Gastrocnemius medialis (tissue), 4 donors: ENCODE measurements at regions not wholly inside any gene's neighbourhood (a gene's known extent, or its start where the extent isn't known, plus 50 kb on each side); places are given as distances from the start of the nearest gene placed in this dataset.

Experiments
- POLR2A ChIP-seq, 2 donors: fragments of 450-650 bp; IDR thresholded peaks; one replicate each; pipeline ENCODE4 v1.6.1; 2017; ENCODE audit warnings: antibody characterized with exemption in 2 of 2, mild to moderate bottlenecking in 2 of 2, moderate library complexity in 2 of 2
- TF ChIP-seq, protein P1 (sequence below), 5 experiments: fragments of 450-650 bp in 3 of 5; fragments of 200-600 bp in 2 of 5; sonication (generic) in 2 of 5; IDR thresholded peaks in 4 of 5; conservative IDR thresholded peaks in 1 of 5; 1 replicate in 4 of 5; 2 replicates in 1 of 5; pipeline ENCODE4 v1.5.1; 2016 to 2019; ENCODE audit warnings: antibody characterized with exemption in 5 of 5, mild to moderate bottlenecking in 3 of 5, moderate library complexity in 3 of 5

DNA sequence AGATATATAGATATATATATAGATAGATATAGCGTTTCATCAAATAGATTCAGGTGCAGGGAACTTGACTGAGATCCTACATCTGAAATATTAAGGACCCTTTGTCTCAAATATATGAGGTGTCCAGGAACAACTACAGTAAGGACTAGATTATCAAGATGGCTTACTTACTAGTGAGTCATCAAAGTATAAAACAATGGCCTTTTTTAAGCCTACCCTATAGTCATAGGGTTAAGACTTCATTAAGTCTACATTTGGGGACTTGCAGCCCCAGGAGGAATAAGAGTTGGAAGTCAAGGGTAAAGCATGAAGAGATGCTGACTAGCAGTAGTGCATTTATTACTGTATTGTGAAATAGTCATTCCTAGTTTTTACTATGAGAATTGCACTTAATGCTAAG lies 1023.4 kb downstream of the CDH11 start:
- TF ChIP-seq, protein P1, sequence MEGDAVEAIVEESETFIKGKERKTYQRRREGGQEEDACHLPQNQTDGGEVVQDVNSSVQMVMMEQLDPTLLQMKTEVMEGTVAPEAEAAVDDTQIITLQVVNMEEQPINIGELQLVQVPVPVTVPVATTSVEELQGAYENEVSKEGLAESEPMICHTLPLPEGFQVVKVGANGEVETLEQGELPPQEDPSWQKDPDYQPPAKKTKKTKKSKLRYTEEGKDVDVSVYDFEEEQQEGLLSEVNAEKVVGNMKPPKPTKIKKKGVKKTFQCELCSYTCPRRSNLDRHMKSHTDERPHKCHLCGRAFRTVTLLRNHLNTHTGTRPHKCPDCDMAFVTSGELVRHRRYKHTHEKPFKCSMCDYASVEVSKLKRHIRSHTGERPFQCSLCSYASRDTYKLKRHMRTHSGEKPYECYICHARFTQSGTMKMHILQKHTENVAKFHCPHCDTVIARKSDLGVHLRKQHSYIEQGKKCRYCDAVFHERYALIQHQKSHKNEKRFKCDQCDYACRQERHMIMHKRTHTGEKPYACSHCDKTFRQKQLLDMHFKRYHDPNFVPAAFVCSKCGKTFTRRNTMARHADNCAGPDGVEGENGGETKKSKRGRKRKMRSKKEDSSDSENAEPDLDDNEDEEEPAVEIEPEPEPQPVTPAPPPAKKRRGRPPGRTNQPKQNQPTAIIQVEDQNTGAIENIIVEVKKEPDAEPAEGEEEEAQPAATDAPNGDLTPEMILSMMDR (IDR thresholded peaks at IDR 0.05 in 4 of 5, conservative IDR thresholded peaks at IDR 0.05 in 1 of 5) = no peak
- TF ChIP-seq POLR2A (IDR thresholded peaks at IDR 0.05) = no peak
